Common myeloid progenitor, CD34-positive (primary cell): ENCODE measurements at regions not wholly inside any gene's neighbourhood (a gene's known extent, or its start where the extent isn't known, plus 50 kb on each side); places are given as distances from the start of the nearest gene placed in this dataset.

Experiments used
- CTCF ChIA-PET: fragments of 350-600 bp; sonication (Branson Sonifier 250); formaldehyde crosslinking; loops from one replicate; lab custom pipeline; 2021; ENCODE audit warnings: antibody characterized with exemption; lab: Charles Lee
- POLR2A ChIA-PET: fragments of 350-600 bp; sonication (Branson Sonifier 250); formaldehyde crosslinking; loops from one replicate; lab custom pipeline; 2021; ENCODE audit warnings: antibody characterized with exemption; lab: Charles Lee
- DNase-seq, 3 donors: peaks; one replicate each; pipeline versions ENCODE4 v3.0.0 to v3.0.0-alpha.2; 2013
- H3K27ac ChIP-seq, 2 experiments: 1 replicate in 1 of 2; 2 replicates in 1 of 2; pipeline ENCODE4 v1.7.0; 2013; ENCODE audit warnings: inconsistent platforms in 2 of 2, low read length in 2 of 2, mild to moderate bottlenecking in 2 of 2, low read depth in 1 of 2, moderate library complexity in 1 of 2; ENCODE audit not compliant: severe bottlenecking in 2 of 2, insufficient read depth in 1 of 2, poor library complexity in 1 of 2
- H3K27me3 ChIP-seq, 5 experiments: replicated peaks in 2 of 5; 1 replicate in 3 of 5; 2 replicates in 2 of 5; pipeline versions ENCODE4 v1.6.1 to v1.7.0; 2013; ENCODE audit warnings: low read length in 4 of 5, mild to moderate bottlenecking in 2 of 5, moderate library complexity in 2 of 5, inconsistent platforms in 1 of 5; ENCODE audit not compliant: insufficient read depth in 5 of 5, control insufficient read depth in 4 of 5
- H3K36me3 ChIP-seq, 4 experiments: 1 replicate in 2 of 4; 2 replicates in 2 of 4; pipeline versions ENCODE4 v1.6.1 to v1.7.0; 2013; ENCODE audit warnings: low read length in 3 of 4, control low read depth in 1 of 4, mild to moderate bottlenecking in 1 of 4; ENCODE audit not compliant: control insufficient read depth in 4 of 4, insufficient read depth in 4 of 4
- H3K4me1 ChIP-seq, 4 experiments: 1 replicate in 3 of 4; 2 replicates in 1 of 4; pipeline versions ENCODE4 v1.6.1 to v1.7.1; 2013; ENCODE audit warnings: low read length in 3 of 4, mild to moderate bottlenecking in 3 of 4, control low read depth in 1 of 4, inconsistent platforms in 1 of 4, moderate library complexity in 1 of 4; ENCODE audit not compliant: control insufficient read depth in 4 of 4, insufficient read depth in 4 of 4; ENCODE audit errors: control extremely low read depth in 1 of 4
- H3K4me3 ChIP-seq, 7 experiments: 1 replicate in 4 of 7; 2 replicates in 3 of 7; pipeline versions ENCODE4 v1.5.1 to v1.7.0; 2013; ENCODE audit warnings: mild to moderate bottlenecking in 7 of 7, low read length in 6 of 7, moderate library complexity in 6 of 7, inconsistent platforms in 2 of 7, low read depth in 2 of 7, control low read depth in 1 of 7; ENCODE audit not compliant: insufficient read depth in 4 of 7, control insufficient read depth in 1 of 7; ENCODE audit errors: extremely low read depth in 1 of 7
- H3K9me3 ChIP-seq, 5 experiments: 1 replicate in 4 of 5; 2 replicates in 1 of 5; pipeline versions ENCODE4 v1.6.1 to v1.7.1; 2013; ENCODE audit warnings: low read length in 4 of 5, mild to moderate bottlenecking in 2 of 5, inconsistent platforms in 1 of 5, low read depth in 1 of 5, moderate library complexity in 1 of 5; ENCODE audit not compliant: control insufficient read depth in 4 of 5, insufficient read depth in 2 of 5; ENCODE audit errors: control extremely low read depth in 1 of 5
- WGBS: methylation state at CpG from one replicate; pipeline ENCODE4 v1.1.5; 2013; ENCODE audit not compliant: insufficient coverage; 5-methylcytosine and 5-hydroxymethylcytosine counted together

DNA sequence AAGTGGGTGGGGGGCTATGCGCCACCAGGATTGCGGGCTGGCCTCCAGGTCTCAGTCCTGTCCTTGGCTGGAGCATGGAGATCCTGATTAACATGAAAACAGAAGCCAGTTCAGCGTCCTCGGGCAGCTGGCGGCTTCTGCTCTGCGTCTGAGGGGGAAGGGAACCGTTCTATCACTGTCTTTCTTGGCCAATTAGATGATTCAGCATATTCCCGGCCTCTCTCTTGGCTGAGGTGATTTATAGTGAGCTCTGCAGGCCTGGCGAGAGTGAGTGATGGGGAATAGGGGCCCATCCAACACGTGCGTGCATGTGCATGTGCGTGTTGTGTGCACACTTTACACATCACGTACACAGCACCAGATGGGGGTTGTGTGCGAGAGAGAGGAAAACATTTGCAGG, 145.8 kb upstream of the ATP6AP2 start:
- WGBS: 34% methylated on average over 13 of the region's 14 CpGs
- peak; percentile 52 to 86 (median 83) for DNase-seq
- ChIA-PET POLR2A (no interaction called here), CTCF (interaction anchor here (0.8 to 1.3 kb wide), 2 partner anchors 13 to 24 kb away, joined by 3 read pairs; no protein-coding TSS in a partner anchor)
- Histone ChIP-seq H3K4me1 (peaks cover 0 to 14% (median 7%) of the 10 kb centered on the region in 4 experiments), H3K4me3 (peak overlapping the region in 3 of 7 experiments; percentile 26 to 64 (median 31)), H3K27me3 (peaks cover 0 to 5% (median 0%) of the 10 kb centered on the region in 5 experiments), H3K36me3 (no peaks in the 10 kb centered on the region), H3K9me3 (peaks cover 0 to 4% (median 3%) of the 10 kb centered on the region in 5 experiments), H3K27ac (no peak overlapping the region)

DNA sequence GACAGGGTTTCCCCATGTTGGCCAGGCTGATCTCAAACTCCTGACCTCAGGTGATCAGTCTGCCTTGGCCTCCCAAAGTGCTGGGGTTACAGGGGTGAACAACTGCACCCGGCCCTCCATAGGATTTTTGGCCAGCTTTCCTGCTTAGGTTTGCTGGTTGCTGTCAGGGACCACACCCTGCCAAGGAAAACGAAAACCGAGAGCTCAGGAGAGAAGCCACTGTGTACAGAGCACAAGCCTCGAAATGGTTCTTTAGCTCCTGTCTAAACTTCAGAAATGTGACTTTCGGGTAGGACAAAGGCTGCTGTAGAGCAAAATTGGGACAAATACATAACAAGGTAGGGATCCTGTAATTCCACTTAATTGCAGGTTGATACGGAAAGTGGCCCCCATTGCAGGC, 146.3 kb upstream of the ATP6AP2 start:
- Histone ChIP-seq H3K36me3 (no peaks in the 10 kb centered on the region), H3K4me3 (peak overlapping the region in 2 of 7 experiments; percentile 26 to 64), H3K4me1 (peaks cover 0 to 13% (median 6%) of the 10 kb centered on the region in 4 experiments), H3K27me3 (peaks cover 0 to 5% (median 0%) of the 10 kb centered on the region in 5 experiments), H3K9me3 (peaks cover 0 to 4% (median 3%) of the 10 kb centered on the region in 5 experiments), H3K27ac (no peak overlapping the region)
- ChIA-PET POLR2A (no interaction called here), CTCF (interaction anchor here (1.3 kb wide), 1 partner anchor 13 kb away, joined by 3 read pairs; no protein-coding TSS in a partner anchor)
- DNase-seq: no peak
- WGBS: 80% methylated on average over 6 of the region's 6 CpGs

DNA sequence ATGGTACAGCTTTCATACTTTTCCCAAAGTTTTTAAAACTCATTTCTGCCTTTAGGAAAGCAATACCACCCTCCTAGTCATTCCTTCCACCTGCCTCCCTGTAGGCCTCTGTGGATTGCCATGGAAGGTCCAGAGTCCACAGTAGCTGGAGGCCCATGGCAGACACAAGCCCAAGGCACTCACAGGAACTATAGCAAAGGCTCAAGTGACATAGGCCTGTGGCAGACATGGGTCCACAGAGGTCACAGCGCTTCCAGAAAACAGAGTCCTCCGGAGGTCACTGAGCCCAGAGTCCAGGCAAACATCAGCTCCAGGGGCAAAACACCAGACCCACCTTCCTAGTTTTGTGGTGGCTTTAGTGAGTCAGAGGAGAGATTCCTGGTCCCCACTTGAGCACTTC, 147.6 kb upstream of the ATP6AP2 start:
- H3K4me1 ChIP-seq: peaks cover 0 to 11% (median 6%) of the 10 kb centered on the region in 4 experiments
- no peak overlapping the region for H3K4me3 ChIP-seq
- no peak overlapping the region for H3K27ac ChIP-seq
- CTCF ChIA-PET: no interaction called here
- no peaks in the 10 kb centered on the region for H3K36me3 ChIP-seq
- POLR2A ChIA-PET: interaction anchor here (0.6 kb wide), 1 partner anchor 23 kb away, joined by 4 read pairs; no protein-coding TSS in a partner anchor
- no peak for DNase-seq
- 91% methylated on average over 2 of the region's 2 CpGs for WGBS
- H3K27me3 ChIP-seq: peaks cover 0 to 5% (median 0%) of the 10 kb centered on the region in 5 experiments
- peaks cover 0 to 12% (median 4%) of the 10 kb centered on the region in 5 experiments for H3K9me3 ChIP-seq

DNA sequence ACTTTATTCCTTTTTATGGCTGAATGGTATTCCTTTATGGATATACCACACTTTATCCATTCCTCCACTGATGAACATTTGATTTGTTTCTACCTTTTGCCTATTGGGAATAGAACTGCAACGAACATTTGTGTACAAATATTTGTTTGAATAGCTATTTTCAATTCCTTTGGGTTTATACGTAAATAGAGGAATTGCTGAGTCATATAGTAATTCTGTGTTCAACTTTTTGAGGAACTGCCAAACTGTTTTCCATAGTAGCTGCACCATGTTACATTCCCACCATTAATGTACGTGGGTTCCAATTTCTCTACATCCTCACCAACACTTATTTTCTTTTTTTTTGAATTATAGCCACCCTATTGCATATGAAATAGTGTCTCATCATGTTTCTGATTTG, 156.5 kb upstream of the ATP6AP2 start:
- no peak for DNase-seq
- POLR2A ChIA-PET: no interaction called here
- Histone ChIP-seq H3K4me1 (peaks cover 0 to 3% (median 1%) of the 10 kb centered on the region in 4 experiments), H3K9me3 (peaks cover 0 to 16% (median 3%) of the 10 kb centered on the region in 5 experiments), H3K36me3 (no peaks in the 10 kb centered on the region), H3K4me3 (no peak overlapping the region), H3K27me3 (no peaks in the 10 kb centered on the region), H3K27ac (no peak overlapping the region)
- WGBS: 86% methylated on average over 1 of the region's 3 CpGs
- CTCF ChIA-PET: interaction anchor here (1.6 kb wide), 1 partner anchor 44 kb away, joined by 3 read pairs; no protein-coding TSS in a partner anchor

DNA sequence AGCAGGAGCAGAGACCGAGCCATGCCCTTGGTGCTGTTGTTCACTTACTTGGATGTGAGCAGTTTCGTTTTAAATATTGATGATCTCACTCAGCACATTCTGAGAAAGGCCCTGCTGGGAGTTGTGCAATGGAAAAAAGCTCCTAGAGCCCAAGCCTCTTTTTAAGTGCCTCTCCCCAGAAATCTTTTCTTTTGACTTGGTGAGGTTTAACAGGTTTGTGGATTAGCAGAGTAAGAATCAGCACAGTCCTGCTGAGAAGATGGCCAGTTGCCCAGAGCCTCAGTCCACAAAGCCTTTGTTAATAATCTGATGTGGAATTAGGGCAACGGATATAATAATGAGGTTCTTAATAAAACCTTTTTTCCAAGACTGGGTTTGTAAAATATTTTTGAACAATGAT, 157.5 kb upstream of the ATP6AP2 start:
- H3K27ac ChIP-seq: no peak overlapping the region
- H3K9me3 ChIP-seq: peaks cover 0 to 9% (median 0%) of the 10 kb centered on the region in 5 experiments
- POLR2A ChIA-PET: no interaction called here
- H3K27me3 ChIP-seq: no peaks in the 10 kb centered on the region
- H3K4me1 ChIP-seq: peaks cover 0 to 12% (median 8%) of the 10 kb centered on the region in 4 experiments
- H3K4me3 ChIP-seq: no peak overlapping the region
- 71% methylated on average over 2 of the region's 3 CpGs for WGBS
- no peaks in the 10 kb centered on the region for H3K36me3 ChIP-seq
- CTCF ChIA-PET: no interaction called here
- no peak for DNase-seq

DNA sequence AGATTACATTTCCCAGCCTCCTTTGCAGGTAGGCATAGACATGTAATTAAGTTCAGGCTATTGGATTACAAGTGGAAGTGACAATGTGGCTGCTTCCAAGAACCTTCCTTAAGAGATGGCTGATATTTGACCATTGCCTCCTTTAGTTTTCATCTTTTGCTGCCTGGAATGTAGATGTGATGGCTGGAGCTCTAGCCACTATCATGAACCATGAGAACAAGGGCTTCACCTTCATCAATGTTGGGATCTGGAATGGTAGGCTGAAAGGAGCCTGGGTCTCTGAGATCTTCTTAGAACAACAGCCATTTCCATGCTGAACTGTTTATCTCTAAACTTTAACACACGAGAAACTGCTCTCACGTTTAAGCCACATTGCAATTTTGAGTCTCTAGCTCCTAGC, 158.7 kb upstream of the ATP6AP2 start:
- Histone ChIP-seq H3K27me3 (peaks cover 0 to 3% (median 0%) of the 10 kb centered on the region in 5 experiments), H3K4me3 (no peak overlapping the region), H3K4me1 (peaks cover 0 to 12% (median 8%) of the 10 kb centered on the region in 4 experiments), H3K36me3 (no peaks in the 10 kb centered on the region), H3K27ac (no peak overlapping the region), H3K9me3 (peaks cover 0 to 7% (median 0%) of the 10 kb centered on the region in 5 experiments)
- 100% methylated on average over 2 of the region's 2 CpGs for WGBS
- DNase-seq: no peak
- POLR2A ChIA-PET: no interaction called here
- CTCF ChIA-PET: interaction anchor here (1.0 kb wide), 1 partner anchor 13 kb away, joined by 3 read pairs; no protein-coding TSS in a partner anchor
